ENCODE measurements at regions not wholly inside any gene's neighbourhood (a gene's known extent, or its start where the extent isn't known, plus 50 kb on each side); places are given as distances from the start of the nearest gene placed in this dataset.

GRCh38 chr4:177791188-177791587 lies 349.0 kb upstream of the AGA start:
- no peak for ATAC-seq (replicated peaks in 1 of 4)
- no peaks in the 10 kb centered on the region for H3K36me3 ChIP-seq (ENCODE audit: control insufficient read depth in 2 of 2, extremely low read depth in 1 of 2, insufficient read depth in 1 of 2, low read length in 1 of 2)
- POLR2A ChIA-PET: no interaction called here
- WGBS (ENCODE audit: insufficient coverage): no CpG with 5 or more reads among the region's 4 CpGs
- no peaks in the 10 kb centered on the region for H3K4me1 ChIP-seq (ENCODE audit: control insufficient read depth in 1 of 2, extremely low read depth in 1 of 2, insufficient read depth in 2 of 2, low read length in 2 of 2)
- Mint-ChIP-seq H3K4me3 (no peak overlapping the region), H3K27me3 (peaks cover 0 to 4% of the 10 kb centered on the region in 2 donors), H3K36me3 (no peaks in the 10 kb centered on the region), H3K27ac (no peak overlapping the region), H3K4me1 (no peaks in the 10 kb centered on the region), H3K9me3 (no peaks in the 10 kb centered on the region)
- no peak overlapping the region for H3K4me3 ChIP-seq (ENCODE audit: control insufficient read depth in 1 of 2, extremely low read depth in 1 of 2, low read length in 1 of 2)
- no peak for DNase-seq
- no peaks in the 10 kb centered on the region for H3K9me3 ChIP-seq
- H3K27me3 ChIP-seq (replicated peaks in 1 of 2; ENCODE audit: control insufficient read depth in 2 of 2, extremely low read depth in 1 of 2, insufficient read depth in 2 of 2, low read length in 1 of 2): no peaks in the 10 kb centered on the region
- no peak overlapping the region for H3K27ac ChIP-seq (ENCODE audit: low read length)
- CTCF ChIA-PET: no interaction called here

GRCh38 chr4:177796841-177797240 lies 354.6 kb upstream of the AGA start:
- no peak overlapping the region for H3K27ac Mint-ChIP-seq
- H3K9me3 ChIP-seq: no peaks in the 10 kb centered on the region
- CTCF ChIA-PET: no interaction called here
- H3K27me3 Mint-ChIP-seq: peaks cover 0 to 15% of the 10 kb centered on the region in 2 donors
- no peak overlapping the region for H3K4me3 Mint-ChIP-seq
- no peak overlapping the region for H3K4me3 ChIP-seq (ENCODE audit: control insufficient read depth in 1 of 2, extremely low read depth in 1 of 2, low read length in 1 of 2)
- no peaks in the 10 kb centered on the region for H3K36me3 ChIP-seq (ENCODE audit: control insufficient read depth in 2 of 2, extremely low read depth in 1 of 2, insufficient read depth in 1 of 2, low read length in 1 of 2)
- H3K9me3 Mint-ChIP-seq: no peaks in the 10 kb centered on the region
- H3K4me1 Mint-ChIP-seq: no peaks in the 10 kb centered on the region
- POLR2A ChIA-PET: interaction anchor here in 1 of 2 donors (0.7 kb wide), 1 partner anchor 24 kb away, joined by 3 read pairs; no protein-coding TSS in a partner anchor
- H3K27ac ChIP-seq (ENCODE audit: low read length): no peak overlapping the region
- H3K27me3 ChIP-seq (replicated peaks in 1 of 2; ENCODE audit: control insufficient read depth in 2 of 2, extremely low read depth in 1 of 2, insufficient read depth in 2 of 2, low read length in 1 of 2): no peaks in the 10 kb centered on the region
- DNase-seq: no peak
- no peaks in the 10 kb centered on the region for H3K4me1 ChIP-seq (ENCODE audit: control insufficient read depth in 1 of 2, extremely low read depth in 1 of 2, insufficient read depth in 2 of 2, low read length in 2 of 2)
- no peak for ATAC-seq (replicated peaks in 1 of 4)
- WGBS (ENCODE audit: insufficient coverage): 73% methylated on average over 4 of the region's 5 CpGs
- no peaks in the 10 kb centered on the region for H3K36me3 Mint-ChIP-seq

GRCh38 chr4:177798161-177798560 lies 355.9 kb upstream of the AGA start:
- Mint-ChIP-seq H3K9me3 (no peaks in the 10 kb centered on the region), H3K4me1 (no peaks in the 10 kb centered on the region), H3K4me3 (no peak overlapping the region), H3K27ac (no peak overlapping the region), H3K36me3 (no peaks in the 10 kb centered on the region), H3K27me3 (peaks cover 0 to 15% of the 10 kb centered on the region in 2 donors)
- DNase-seq (no peak), ATAC-seq (replicated peaks in 1 of 4) (no peak)
- Histone ChIP-seq H3K4me3 (ENCODE audit: control insufficient read depth in 1 of 2, extremely low read depth in 1 of 2, low read length in 1 of 2) (no peak overlapping the region), H3K27ac (ENCODE audit: low read length) (no peak overlapping the region), H3K4me1 (ENCODE audit: control insufficient read depth in 1 of 2, extremely low read depth in 1 of 2, insufficient read depth in 2 of 2, low read length in 2 of 2) (no peaks in the 10 kb centered on the region), H3K36me3 (ENCODE audit: control insufficient read depth in 2 of 2, extremely low read depth in 1 of 2, insufficient read depth in 1 of 2, low read length in 1 of 2) (no peaks in the 10 kb centered on the region), H3K27me3 (replicated peaks in 1 of 2; ENCODE audit: control insufficient read depth in 2 of 2, extremely low read depth in 1 of 2, insufficient read depth in 2 of 2, low read length in 1 of 2) (no peaks in the 10 kb centered on the region), H3K9me3 (no peaks in the 10 kb centered on the region)
- WGBS (ENCODE audit: insufficient coverage): no CpG with 5 or more reads among the region's 1 CpG
- ChIA-PET POLR2A (no interaction called here), CTCF (interaction anchor here in 1 of 2 donors (0.5 kb wide), 1 partner anchor 1157 kb away, joined by 4 read pairs; no protein-coding TSS in a partner anchor)

- no peaks in the 10 kb centered on the region for H3K27me3 ChIP-seq (replicated peaks in 1 of 2; ENCODE audit: control insufficient read depth in 2 of 2, extremely low read depth in 1 of 2, insufficient read depth in 2 of 2, low read length in 1 of 2)
- CTCF ChIA-PET: interaction anchor here in 1 of 2 donors (0.6 kb wide), 1 partner anchor 519 kb away, joined by 3 read pairs; no protein-coding TSS in a partner anchor
- ATAC-seq (replicated peaks in 1 of 4) (no peak), DNase-seq (no peak)
- POLR2A ChIA-PET: no interaction called here
- H3K4me3 ChIP-seq (ENCODE audit: control insufficient read depth in 1 of 2, extremely low read depth in 1 of 2, low read length in 1 of 2): no peak overlapping the region
- H3K4me1 ChIP-seq (ENCODE audit: control insufficient read depth in 1 of 2, extremely low read depth in 1 of 2, insufficient read depth in 2 of 2, low read length in 2 of 2): no peaks in the 10 kb centered on the region
- H3K27ac Mint-ChIP-seq: no peak overlapping the region
- no peak overlapping the region for H3K4me3 Mint-ChIP-seq
- no peak overlapping the region for H3K27ac ChIP-seq (ENCODE audit: low read length)
- H3K36me3 ChIP-seq (ENCODE audit: control insufficient read depth in 2 of 2, extremely low read depth in 1 of 2, insufficient read depth in 1 of 2, low read length in 1 of 2): no peaks in the 10 kb centered on the region
- H3K36me3 Mint-ChIP-seq: no peaks in the 10 kb centered on the region
- H3K9me3 ChIP-seq: no peaks in the 10 kb centered on the region
- WGBS (ENCODE audit: insufficient coverage): no CpG with 5 or more reads among the region's 1 CpG
- no peaks in the 10 kb centered on the region for H3K9me3 Mint-ChIP-seq
- peaks cover 0 to 11% of the 10 kb centered on the region in 2 donors for H3K27me3 Mint-ChIP-seq
- H3K4me1 Mint-ChIP-seq: no peaks in the 10 kb centered on the region
Observed at GRCh38 chr4:177802162-177802561, 359.9 kb upstream of the AGA start.

- H3K9me3 Mint-ChIP-seq: no peaks in the 10 kb centered on the region
- ChIA-PET CTCF (no interaction called here), POLR2A (no interaction called here)
- H3K36me3 ChIP-seq (ENCODE audit: control insufficient read depth in 2 of 2, extremely low read depth in 1 of 2, insufficient read depth in 1 of 2, low read length in 1 of 2): no peaks in the 10 kb centered on the region
- H3K27ac Mint-ChIP-seq: no peak overlapping the region
- DNase-seq (no peak), ATAC-seq (replicated peaks in 1 of 4) (no peak)
- no CpG with 5 or more reads among the region's 1 CpG for WGBS (ENCODE audit: insufficient coverage)
- H3K9me3 ChIP-seq: no peaks in the 10 kb centered on the region
- H3K27me3 Mint-ChIP-seq: peaks cover 0 to 7% of the 10 kb centered on the region in 2 donors
- no peaks in the 10 kb centered on the region for H3K4me1 Mint-ChIP-seq
- no peak overlapping the region for H3K4me3 ChIP-seq (ENCODE audit: control insufficient read depth in 1 of 2, extremely low read depth in 1 of 2, low read length in 1 of 2)
- no peak overlapping the region for H3K27ac ChIP-seq (ENCODE audit: low read length)
- H3K36me3 Mint-ChIP-seq: no peaks in the 10 kb centered on the region
- H3K4me3 Mint-ChIP-seq: no peak overlapping the region
- no peaks in the 10 kb centered on the region for H3K4me1 ChIP-seq (ENCODE audit: control insufficient read depth in 1 of 2, extremely low read depth in 1 of 2, insufficient read depth in 2 of 2, low read length in 2 of 2)
- H3K27me3 ChIP-seq (replicated peaks in 1 of 2; ENCODE audit: control insufficient read depth in 2 of 2, extremely low read depth in 1 of 2, insufficient read depth in 2 of 2, low read length in 1 of 2): no peaks in the 10 kb centered on the region
Observed at GRCh38 chr4:177802661-177803060, 360.4 kb upstream of the AGA start.

GRCh38 chr4:177803151-177803550 lies 360.9 kb upstream of the AGA start:
- H3K9me3 ChIP-seq: no peaks in the 10 kb centered on the region
- Mint-ChIP-seq H3K27ac (no peak overlapping the region), H3K27me3 (peaks cover 0 to 7% of the 10 kb centered on the region in 2 donors), H3K36me3 (no peaks in the 10 kb centered on the region), H3K4me3 (no peak overlapping the region), H3K9me3 (no peaks in the 10 kb centered on the region), H3K4me1 (no peaks in the 10 kb centered on the region)
- H3K4me3 ChIP-seq (ENCODE audit: control insufficient read depth in 1 of 2, extremely low read depth in 1 of 2, low read length in 1 of 2): no peak overlapping the region
- no peak overlapping the region for H3K27ac ChIP-seq (ENCODE audit: low read length)
- no peaks in the 10 kb centered on the region for H3K36me3 ChIP-seq (ENCODE audit: control insufficient read depth in 2 of 2, extremely low read depth in 1 of 2, insufficient read depth in 1 of 2, low read length in 1 of 2)
- no peak for DNase-seq
- no peak for ATAC-seq (replicated peaks in 1 of 4)
- no peaks in the 10 kb centered on the region for H3K27me3 ChIP-seq (replicated peaks in 1 of 2; ENCODE audit: control insufficient read depth in 2 of 2, extremely low read depth in 1 of 2, insufficient read depth in 2 of 2, low read length in 1 of 2)
- ChIA-PET CTCF (no interaction called here), POLR2A (no interaction called here)
- H3K4me1 ChIP-seq (ENCODE audit: control insufficient read depth in 1 of 2, extremely low read depth in 1 of 2, insufficient read depth in 2 of 2, low read length in 2 of 2): no peaks in the 10 kb centered on the region
- WGBS (ENCODE audit: insufficient coverage): no CpG with 5 or more reads among the region's 3 CpGs

GRCh38 chr4:177809791-177810190 lies 367.6 kb upstream of the AGA start:
- H3K4me1 ChIP-seq (ENCODE audit: control insufficient read depth in 1 of 2, extremely low read depth in 1 of 2, insufficient read depth in 2 of 2, low read length in 2 of 2): no peaks in the 10 kb centered on the region
- no peak overlapping the region for H3K4me3 ChIP-seq (ENCODE audit: control insufficient read depth in 1 of 2, extremely low read depth in 1 of 2, low read length in 1 of 2)
- CTCF ChIA-PET: no interaction called here
- Mint-ChIP-seq H3K4me1 (no peaks in the 10 kb centered on the region), H3K9me3 (no peaks in the 10 kb centered on the region), H3K36me3 (no peaks in the 10 kb centered on the region), H3K27ac (no peak overlapping the region), H3K4me3 (no peak overlapping the region), H3K27me3 (no peaks in the 10 kb centered on the region)
- H3K27me3 ChIP-seq (replicated peaks in 1 of 2; ENCODE audit: control insufficient read depth in 2 of 2, extremely low read depth in 1 of 2, insufficient read depth in 2 of 2, low read length in 1 of 2): no peaks in the 10 kb centered on the region
- H3K36me3 ChIP-seq (ENCODE audit: control insufficient read depth in 2 of 2, extremely low read depth in 1 of 2, insufficient read depth in 1 of 2, low read length in 1 of 2): no peaks in the 10 kb centered on the region
- no peak overlapping the region for H3K27ac ChIP-seq (ENCODE audit: low read length)
- no peak for DNase-seq
- ATAC-seq (replicated peaks in 1 of 4): no peak
- POLR2A ChIA-PET: no interaction called here
- no CpG with 5 or more reads among the region's 3 CpGs for WGBS (ENCODE audit: insufficient coverage)
- H3K9me3 ChIP-seq: no peaks in the 10 kb centered on the region
